Right lobe of liver (tissue), 4 donors: ENCODE measurements at regions not wholly inside any gene's neighbourhood (a gene's known extent, or its start where the extent isn't known, plus 50 kb on each side); places are given as distances from the start of the nearest gene placed in this dataset.

Experiments used
- POLR2A ChIP-seq: fragments of 450-650 bp; IDR thresholded peaks from one replicate; pipeline ENCODE4 v1.6.1; 2017; ENCODE audit warnings: antibody characterized with exemption, mild to moderate bottlenecking
- TF ChIP-seq, protein P1 (sequence below), 4 donors: fragments of 200-600 bp in 3 of 4; fragments of 450-650 bp in 1 of 4; IDR thresholded peaks; one replicate each; pipeline versions ENCODE4 v1.5.1 to v1.8.0; 2016 to 2022; ENCODE audit warnings: antibody characterized with exemption in 4 of 4, mild to moderate bottlenecking in 2 of 4
- donor health status: DM: no; HTN: no; CAD: no.
- donor health status: DM: no; HTN: no; CAD: no.
- donor health status: DM: no; HTN: yes; CAD: no.

DNA sequence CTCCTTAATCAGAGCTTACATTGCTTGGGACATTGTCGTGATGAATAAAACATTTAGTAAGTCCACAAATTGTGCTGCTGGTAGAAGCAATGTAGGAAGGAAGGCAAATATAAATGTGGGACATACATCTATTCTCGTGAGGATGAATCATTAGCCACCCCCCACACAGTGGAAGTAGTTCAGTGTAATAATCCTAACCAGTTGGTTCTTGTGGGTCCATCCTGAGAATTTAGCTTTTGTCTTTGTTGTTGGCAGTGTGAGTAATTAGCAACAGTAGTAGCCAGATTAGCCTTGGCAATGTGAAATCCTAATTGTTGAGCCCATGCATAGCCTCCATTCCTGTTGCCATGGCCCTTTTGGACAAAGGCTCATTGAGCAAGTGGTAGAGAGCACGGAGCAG, 532.1 kb downstream of the FBXO15 start:
- TF ChIP-seq, protein P1, sequence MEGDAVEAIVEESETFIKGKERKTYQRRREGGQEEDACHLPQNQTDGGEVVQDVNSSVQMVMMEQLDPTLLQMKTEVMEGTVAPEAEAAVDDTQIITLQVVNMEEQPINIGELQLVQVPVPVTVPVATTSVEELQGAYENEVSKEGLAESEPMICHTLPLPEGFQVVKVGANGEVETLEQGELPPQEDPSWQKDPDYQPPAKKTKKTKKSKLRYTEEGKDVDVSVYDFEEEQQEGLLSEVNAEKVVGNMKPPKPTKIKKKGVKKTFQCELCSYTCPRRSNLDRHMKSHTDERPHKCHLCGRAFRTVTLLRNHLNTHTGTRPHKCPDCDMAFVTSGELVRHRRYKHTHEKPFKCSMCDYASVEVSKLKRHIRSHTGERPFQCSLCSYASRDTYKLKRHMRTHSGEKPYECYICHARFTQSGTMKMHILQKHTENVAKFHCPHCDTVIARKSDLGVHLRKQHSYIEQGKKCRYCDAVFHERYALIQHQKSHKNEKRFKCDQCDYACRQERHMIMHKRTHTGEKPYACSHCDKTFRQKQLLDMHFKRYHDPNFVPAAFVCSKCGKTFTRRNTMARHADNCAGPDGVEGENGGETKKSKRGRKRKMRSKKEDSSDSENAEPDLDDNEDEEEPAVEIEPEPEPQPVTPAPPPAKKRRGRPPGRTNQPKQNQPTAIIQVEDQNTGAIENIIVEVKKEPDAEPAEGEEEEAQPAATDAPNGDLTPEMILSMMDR (IDR thresholded peaks at IDR 0.05) = no peak
- TF ChIP-seq POLR2A = no peak
